Ectodermal cell (in vitro differentiated cells): ENCODE measurements at regions not wholly inside any gene's neighbourhood (a gene's known extent, or its start where the extent isn't known, plus 50 kb on each side); places are given as distances from the start of the nearest gene placed in this dataset.
"Not testable (repeated sequence)": the region's sequence is repeated elsewhere in the genome, so short reads cannot be mapped to it uniquely, and the experiment has no call there.

ENCODE experiments used
- H3K27ac ChIP-seq: 2 replicates; pipeline ENCODE4 v1.7.0; 2013; ENCODE audit warnings: mild to moderate bottlenecking, low read depth, low read length; ENCODE audit not compliant: insufficient read depth, poor library complexity, severe bottlenecking
- H3K27me3 ChIP-seq: 2 replicates; pipeline ENCODE4 v1.7.0; 2013; ENCODE audit warnings: mild to moderate bottlenecking, low read length; ENCODE audit not compliant: insufficient read depth, control insufficient read depth, poor library complexity, severe bottlenecking
- H3K36me3 ChIP-seq: one replicate; pipeline ENCODE4 v1.7.0; 2013; ENCODE audit warnings: low read length; ENCODE audit not compliant: control insufficient read depth, insufficient read depth
- H3K4me1 ChIP-seq: one replicate; pipeline ENCODE4 v1.7.0; 2013; ENCODE audit warnings: low read length; ENCODE audit not compliant: control insufficient read depth, insufficient read depth
- H3K4me3 ChIP-seq: 2 replicates; pipeline ENCODE4 v1.7.0; 2013; ENCODE audit warnings: low read depth, low read length, control low read depth; ENCODE audit not compliant: insufficient read depth
- H3K9me3 ChIP-seq: 2 replicates; pipeline ENCODE4 v1.7.0; 2013; ENCODE audit warnings: mild to moderate bottlenecking, low read length, moderate library complexity; ENCODE audit not compliant: control insufficient read depth
- WGBS, 2 experiments: methylation state at CpG; one replicate each; pipeline ENCODE4 v1.1.7; 2013; ENCODE audit warnings: missing lambda C conversion rate in 2 of 2; 5-methylcytosine and 5-hydroxymethylcytosine counted together

DNA sequence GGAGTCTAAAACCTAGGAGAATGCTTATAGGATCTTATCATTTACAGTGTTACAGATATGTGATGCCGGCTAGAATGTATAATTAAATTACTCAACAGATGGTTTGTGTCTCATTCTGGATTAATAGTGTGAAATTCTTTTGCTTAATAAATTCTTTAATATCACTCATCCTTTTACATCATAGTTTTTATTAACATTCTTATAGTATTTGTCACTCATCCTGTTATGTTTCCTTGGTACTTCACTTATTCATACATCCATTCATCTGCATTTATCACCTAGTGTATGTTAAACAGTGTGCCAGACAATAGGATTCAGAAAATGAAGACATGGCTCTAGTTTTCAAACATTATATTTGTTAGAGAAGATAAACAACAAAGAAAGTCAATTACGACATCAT, 468.7 kb downstream of the FRK start:
- 100% methylated on average over 1 of the region's 2 CpGs for WGBS, 2 experiments
- no peaks in the 10 kb centered on the region for H3K27me3 ChIP-seq

DNA sequence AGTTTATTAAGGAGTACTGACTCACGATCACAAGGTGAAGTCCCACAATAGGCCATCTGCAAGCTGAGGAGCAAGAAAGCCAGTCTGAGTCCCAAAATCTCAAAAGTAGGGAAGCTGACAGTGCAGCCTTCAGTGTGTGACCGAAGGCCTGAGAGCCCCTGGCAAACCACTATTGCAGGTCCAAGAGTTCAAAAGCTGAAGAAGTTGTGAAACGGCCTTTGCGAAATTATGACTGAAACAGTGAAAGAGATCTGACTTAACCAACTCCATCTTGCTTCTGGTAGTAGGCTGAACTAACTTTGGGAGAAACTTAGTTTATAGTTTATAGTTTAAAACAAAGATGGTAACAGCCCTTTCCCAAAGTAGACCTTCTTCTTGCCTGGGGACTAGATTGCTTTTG, 471.6 kb downstream of the FRK start:
- 95 to 97% methylated on average over 4 of the region's 4 CpGs for WGBS, 2 experiments
- not testable (repeated sequence) for H3K9me3 ChIP-seq, H3K27me3 ChIP-seq, H3K27ac ChIP-seq, H3K4me1 ChIP-seq, H3K36me3 ChIP-seq, H3K4me3 ChIP-seq

More for the DNA sequence above, 468.7 kb downstream of the FRK start:
- no peaks in the 10 kb centered on the region for H3K36me3 ChIP-seq
- H3K27ac ChIP-seq, result no peak overlapping the region
- no peaks in the 10 kb centered on the region for H3K4me1 ChIP-seq
- H3K4me3 ChIP-seq, result no peak overlapping the region
- no peaks in the 10 kb centered on the region for H3K9me3 ChIP-seq

DNA sequence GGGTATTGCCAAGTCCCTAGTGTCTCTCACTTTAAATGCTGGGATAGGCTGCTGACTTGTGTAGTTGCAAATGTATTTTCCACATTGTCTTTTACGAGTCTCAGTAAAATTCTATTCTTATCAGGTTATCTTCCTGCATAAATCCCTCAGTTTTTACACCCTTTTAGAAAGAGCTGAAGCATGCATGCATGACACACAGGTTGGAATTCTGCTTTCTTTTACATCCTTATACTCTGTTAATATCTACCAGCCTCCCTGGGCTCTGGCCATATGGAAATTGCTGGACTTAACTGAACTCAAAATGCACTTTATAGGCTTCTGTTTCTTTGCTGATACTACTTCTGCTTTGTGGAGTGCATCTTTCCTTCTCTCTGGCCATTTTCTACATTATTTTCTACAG, 477.4 kb downstream of the FRK start:
- WGBS, 2 experiments, result 88 to 89% methylated on average over 1 of the region's 1 CpG
- no peaks in the 10 kb centered on the region for H3K27me3 ChIP-seq
- H3K9me3 ChIP-seq, result no peaks in the 10 kb centered on the region
- no peaks in the 10 kb centered on the region for H3K36me3 ChIP-seq
- H3K4me1 ChIP-seq, result no peaks in the 10 kb centered on the region
- H3K27ac ChIP-seq, result no peak overlapping the region
- H3K4me3 ChIP-seq, result no peak overlapping the region

DNA sequence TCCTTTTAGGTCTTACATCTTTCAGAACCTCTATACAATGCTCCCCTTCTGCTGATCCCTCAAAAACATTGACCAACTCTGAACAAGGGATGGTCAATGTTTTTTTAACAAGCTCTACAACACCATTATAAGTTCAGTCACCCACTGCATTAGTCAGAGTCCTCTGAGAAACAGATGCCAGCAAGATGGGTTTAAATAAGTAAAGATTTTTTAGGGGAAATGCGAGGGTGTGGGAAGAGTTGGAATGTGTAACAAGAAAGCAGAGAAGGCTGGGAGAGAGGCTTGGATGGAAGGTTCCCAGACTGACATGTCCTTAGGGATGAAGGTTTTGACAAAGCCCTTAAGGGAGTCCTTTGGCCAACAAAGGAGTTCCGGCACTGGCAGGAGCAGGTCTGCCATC, 478.3 kb downstream of the FRK start:
- no peaks in the 10 kb centered on the region for H3K27me3 ChIP-seq
- WGBS, 2 experiments, result 92 to 93% methylated on average over 2 of the region's 2 CpGs
- H3K9me3 ChIP-seq, result no peaks in the 10 kb centered on the region
- H3K4me3 ChIP-seq, result no peak overlapping the region
- no peaks in the 10 kb centered on the region for H3K4me1 ChIP-seq
- H3K27ac ChIP-seq, result no peak overlapping the region
- H3K36me3 ChIP-seq, result no peaks in the 10 kb centered on the region

DNA sequence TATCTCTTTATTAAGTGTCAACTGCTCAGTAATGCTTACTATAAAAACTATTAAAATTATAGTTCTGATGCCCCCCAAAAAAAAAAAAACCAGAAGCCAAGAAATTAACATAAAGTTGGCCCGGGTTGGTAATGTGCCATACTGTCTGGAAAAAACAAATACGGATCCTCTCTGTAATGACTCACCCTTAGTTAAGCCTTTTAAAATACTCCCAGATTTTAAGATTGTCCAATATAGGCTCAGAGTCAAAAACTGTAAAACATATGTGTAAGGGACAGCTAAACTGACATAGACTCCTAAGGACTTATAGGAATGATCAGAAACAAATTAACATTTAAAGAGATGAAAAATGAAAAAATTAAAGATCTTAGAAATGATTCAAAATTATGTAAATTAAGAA, 481.1 kb downstream of the FRK start:
- not testable (repeated sequence) for H3K4me3 ChIP-seq, H3K27me3 ChIP-seq, H3K4me1 ChIP-seq, H3K36me3 ChIP-seq, H3K9me3 ChIP-seq, H3K27ac ChIP-seq
- no CpG with 5 or more reads among the region's 2 CpGs for WGBS, 2 experiments

DNA sequence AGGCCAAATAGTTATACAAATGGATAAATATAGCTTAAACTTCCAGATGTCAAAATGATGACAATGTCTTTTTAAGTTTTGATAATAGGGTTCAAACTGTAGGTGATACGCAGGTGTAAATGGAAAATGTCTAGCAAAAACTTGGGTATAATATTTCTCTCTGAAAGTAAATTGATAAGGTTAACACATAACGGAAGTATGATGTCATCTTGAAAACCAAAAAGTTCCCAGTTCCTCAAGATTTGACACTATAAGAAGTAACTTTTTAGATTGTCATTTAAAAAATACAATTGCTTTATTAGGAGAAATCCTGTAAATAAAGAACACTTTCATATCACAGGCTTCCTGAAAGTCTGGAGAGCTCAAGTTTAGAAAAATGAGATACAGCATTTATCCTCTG, 483.4 kb downstream of the FRK start:
- H3K4me3 ChIP-seq, result no peak overlapping the region
- 97 to 100% methylated on average over 2 of the region's 2 CpGs for WGBS, 2 experiments
- H3K36me3 ChIP-seq, result no peaks in the 10 kb centered on the region
- no peaks in the 10 kb centered on the region for H3K4me1 ChIP-seq
- H3K27me3 ChIP-seq, result no peaks in the 10 kb centered on the region
- no peaks in the 10 kb centered on the region for H3K9me3 ChIP-seq
- H3K27ac ChIP-seq, result no peak overlapping the region

DNA sequence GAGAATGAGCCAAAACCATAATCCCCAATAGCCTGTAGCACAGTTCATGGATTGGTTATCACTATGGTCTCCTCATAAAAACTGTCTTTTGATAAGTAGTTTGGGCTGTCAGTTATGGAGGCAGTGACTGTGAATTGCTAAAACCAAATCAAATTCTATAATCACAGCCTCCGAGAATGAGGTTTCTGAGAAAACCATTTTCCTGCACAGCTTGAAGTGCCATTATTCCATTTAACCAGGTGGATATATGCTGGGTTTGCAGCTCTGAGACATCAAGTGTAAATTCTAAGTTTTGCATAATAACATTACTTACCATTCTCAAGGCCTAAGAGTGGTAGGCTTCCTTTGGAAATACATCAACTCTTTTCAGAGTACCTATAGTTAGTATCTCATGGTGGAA, 485.4 kb downstream of the FRK start:
- Histone ChIP-seq H3K4me1 (no peaks in the 10 kb centered on the region), H3K27me3 (no peaks in the 10 kb centered on the region), H3K36me3 (no peaks in the 10 kb centered on the region), H3K9me3 (no peaks in the 10 kb centered on the region), H3K4me3 (no peak overlapping the region), H3K27ac (no peak overlapping the region)
- WGBS, 2 experiments, result 89% methylated on average over 1 of the region's 1 CpG; no CpG with 5 or more reads in 1 of the 2 experiments

DNA sequence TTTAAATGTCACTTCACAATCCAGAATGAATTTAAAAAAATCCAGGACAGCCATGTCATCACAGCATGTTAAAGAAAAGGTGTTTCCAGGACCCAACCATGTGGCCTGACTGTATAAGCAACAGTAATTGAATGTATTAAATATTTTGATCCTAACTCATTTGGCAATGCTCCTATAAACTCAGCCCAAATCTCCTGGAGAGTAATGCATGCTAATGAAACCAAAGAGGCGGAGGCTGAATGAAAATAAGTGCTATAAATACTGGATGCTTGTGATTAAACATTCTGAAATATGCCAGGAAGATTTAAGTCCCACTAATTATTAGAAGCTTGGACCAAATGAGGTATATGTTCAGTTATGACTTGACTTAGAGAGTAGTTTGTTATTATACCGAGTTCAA, 486.8 kb downstream of the FRK start:
- no peaks in the 10 kb centered on the region for H3K4me1 ChIP-seq
- 92 to 96% methylated on average over 2 of the region's 2 CpGs for WGBS, 2 experiments
- H3K9me3 ChIP-seq, result no peaks in the 10 kb centered on the region
- H3K27ac ChIP-seq, result no peak overlapping the region
- H3K4me3 ChIP-seq, result no peak overlapping the region
- no peaks in the 10 kb centered on the region for H3K36me3 ChIP-seq
- H3K27me3 ChIP-seq, result no peaks in the 10 kb centered on the region

DNA sequence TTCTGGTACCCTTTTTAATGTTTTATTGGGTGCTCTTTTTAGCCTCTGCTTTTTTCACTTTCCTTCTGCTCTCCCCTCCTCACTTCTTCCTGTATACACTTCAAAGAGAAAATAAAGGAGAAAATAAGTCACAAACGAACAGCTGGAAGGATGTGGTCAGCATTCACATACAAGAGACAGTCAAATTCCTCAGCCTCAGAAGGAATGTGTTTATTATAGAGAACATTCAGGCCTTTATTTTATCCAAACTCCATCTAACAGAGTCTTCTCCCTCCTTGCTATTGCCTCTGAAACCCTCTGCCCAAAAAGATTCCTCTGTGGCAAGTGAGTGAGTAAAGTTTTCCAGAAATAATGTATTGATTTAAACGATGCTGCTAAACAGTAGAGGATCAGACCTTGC, 490.4 kb downstream of the FRK start:
- Histone ChIP-seq H3K36me3 (no peaks in the 10 kb centered on the region), H3K27me3 (no peaks in the 10 kb centered on the region)

DNA sequence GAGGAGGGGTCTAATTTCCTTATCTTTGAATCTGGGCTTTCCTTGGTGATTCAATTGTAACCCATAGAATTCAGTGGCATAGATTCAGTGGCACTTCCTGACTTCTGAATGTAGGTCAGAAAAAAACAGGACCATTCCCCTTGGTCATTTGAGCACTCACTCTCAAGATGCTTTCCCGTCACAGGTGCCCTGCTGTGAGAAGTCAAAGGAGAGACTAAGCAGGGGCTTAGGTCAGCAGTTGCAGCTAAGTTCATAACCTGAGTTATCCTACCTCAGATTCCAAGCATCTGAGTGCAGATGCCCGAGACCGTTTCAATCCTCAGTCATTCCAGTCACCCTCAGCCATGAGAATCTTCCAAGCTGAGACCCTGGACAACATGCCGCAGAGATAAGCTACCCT, 506.6 kb downstream of the FRK start:
- 36 to 49% methylated on average over 4 of the region's 4 CpGs for WGBS, 2 experiments

More for the DNA sequence above, 490.4 kb downstream of the FRK start:
- WGBS, 2 experiments, result 17 to 60% methylated on average over 1 of the region's 2 CpGs
- H3K27ac ChIP-seq, result no peak overlapping the region
- H3K9me3 ChIP-seq, result no peaks in the 10 kb centered on the region
- no peaks in the 10 kb centered on the region for H3K4me1 ChIP-seq
- no peak overlapping the region for H3K4me3 ChIP-seq

DNA sequence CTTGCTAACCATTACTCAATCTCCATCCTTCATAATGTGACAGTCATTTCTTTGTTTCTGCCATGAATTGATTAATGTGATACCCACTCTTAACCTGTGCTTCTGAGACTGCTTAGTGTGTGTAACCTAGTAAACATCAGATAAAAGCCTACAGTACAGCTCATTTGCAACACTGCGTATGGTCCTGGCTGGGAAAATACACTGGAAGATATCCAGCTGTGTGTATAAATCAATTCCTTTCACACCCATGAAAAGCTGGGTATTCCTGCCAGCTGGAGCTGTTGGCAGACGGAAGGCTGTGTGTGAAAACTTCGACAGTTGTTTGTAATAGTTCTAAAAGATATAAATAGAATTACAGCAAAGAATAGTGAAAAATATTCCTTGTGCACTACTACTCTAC, 509.2 kb downstream of the FRK start:
- 47 to 80% methylated on average over 1 of the region's 3 CpGs for whole genome bisulfite sequencing, 2 experiments

More for the DNA sequence above, 506.6 kb downstream of the FRK start:
- Histone ChIP-seq H3K36me3 (no peaks in the 10 kb centered on the region), H3K4me1 (no peaks in the 10 kb centered on the region), H3K27ac (no peak overlapping the region), H3K9me3 (no peaks in the 10 kb centered on the region), H3K27me3 (no peaks in the 10 kb centered on the region), H3K4me3 (no peak overlapping the region)

More for the DNA sequence above, 509.2 kb downstream of the FRK start:
- H3K27ac ChIP-seq, result no peak overlapping the region
- H3K9me3 ChIP-seq, result no peaks in the 10 kb centered on the region
- no peaks in the 10 kb centered on the region for H3K27me3 ChIP-seq
- no peaks in the 10 kb centered on the region for H3K36me3 ChIP-seq
- no peak overlapping the region for H3K4me3 ChIP-seq
- no peaks in the 10 kb centered on the region for H3K4me1 ChIP-seq
